ENCODE measurements at regions not wholly inside any gene's neighbourhood (a gene's known extent, or its start where the extent isn't known, plus 50 kb on each side); places are given as distances from the start of the nearest gene placed in this dataset.

DNA sequence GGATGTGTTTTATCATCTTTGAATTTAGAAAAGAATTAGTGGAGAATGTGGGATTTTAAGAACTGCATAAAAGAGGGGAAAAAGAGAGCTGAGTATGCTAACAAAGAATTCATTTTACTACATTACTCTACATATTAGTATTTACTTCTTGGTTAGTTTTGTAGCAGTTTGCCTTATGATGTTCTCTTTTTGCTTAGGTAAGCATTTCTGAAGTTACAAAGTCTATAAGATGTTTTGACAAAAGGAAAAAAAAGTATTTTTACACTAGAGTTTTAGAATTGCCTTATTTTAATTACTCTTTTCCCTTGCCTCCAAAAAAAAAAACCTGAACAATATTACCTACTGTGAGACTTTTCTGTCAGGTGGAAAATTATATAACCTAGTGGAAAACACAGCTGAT, 739.5 kb upstream of the SLC39A10 start:
- no peak for TF ChIP-seq POLR2A (IDR thresholded peaks at IDR 0.05)
- TF ChIP-seq, protein P1, sequence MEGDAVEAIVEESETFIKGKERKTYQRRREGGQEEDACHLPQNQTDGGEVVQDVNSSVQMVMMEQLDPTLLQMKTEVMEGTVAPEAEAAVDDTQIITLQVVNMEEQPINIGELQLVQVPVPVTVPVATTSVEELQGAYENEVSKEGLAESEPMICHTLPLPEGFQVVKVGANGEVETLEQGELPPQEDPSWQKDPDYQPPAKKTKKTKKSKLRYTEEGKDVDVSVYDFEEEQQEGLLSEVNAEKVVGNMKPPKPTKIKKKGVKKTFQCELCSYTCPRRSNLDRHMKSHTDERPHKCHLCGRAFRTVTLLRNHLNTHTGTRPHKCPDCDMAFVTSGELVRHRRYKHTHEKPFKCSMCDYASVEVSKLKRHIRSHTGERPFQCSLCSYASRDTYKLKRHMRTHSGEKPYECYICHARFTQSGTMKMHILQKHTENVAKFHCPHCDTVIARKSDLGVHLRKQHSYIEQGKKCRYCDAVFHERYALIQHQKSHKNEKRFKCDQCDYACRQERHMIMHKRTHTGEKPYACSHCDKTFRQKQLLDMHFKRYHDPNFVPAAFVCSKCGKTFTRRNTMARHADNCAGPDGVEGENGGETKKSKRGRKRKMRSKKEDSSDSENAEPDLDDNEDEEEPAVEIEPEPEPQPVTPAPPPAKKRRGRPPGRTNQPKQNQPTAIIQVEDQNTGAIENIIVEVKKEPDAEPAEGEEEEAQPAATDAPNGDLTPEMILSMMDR (IDR thresholded peaks at IDR 0.05): no peak
- no peak for DNase-seq (ENCODE audit: low spot score in 2 of 2)
- H3K4me3 ChIP-seq (ENCODE audit: low read depth, poor library complexity, severe bottlenecking): no peak overlapping the region
- intact Hi-C loops (cut with DNase I; ENCODE audit: low total_unique reads): no loop called here

DNA sequence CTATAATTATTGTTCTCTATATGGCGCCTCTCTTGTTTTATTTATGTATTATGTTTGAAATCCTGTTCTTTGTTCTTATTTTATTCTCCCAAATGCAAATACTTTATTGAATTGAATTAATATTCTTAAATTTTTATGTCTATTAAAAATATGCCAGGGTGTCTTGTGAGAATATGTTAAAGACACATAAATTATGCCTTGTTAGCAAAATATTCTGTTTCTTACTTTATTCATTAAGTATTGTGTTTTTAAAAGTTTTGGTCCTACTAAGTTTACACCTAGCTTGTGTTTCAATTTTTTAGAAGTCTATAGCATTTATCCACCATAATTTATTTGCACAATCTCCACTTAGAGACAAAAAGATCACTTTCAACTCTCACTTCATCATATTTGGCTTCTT, 741.5 kb upstream of the SLC39A10 start:
- 91 to 96% methylated on average over 1 of the region's 1 CpG for WGBS, 2 donors
- intact Hi-C loops (cut with DNase I; ENCODE audit: low total_unique reads): no loop called here
- DNase-seq (ENCODE audit: low spot score in 2 of 2): no peak
- no peak overlapping the region for H3K4me3 ChIP-seq (ENCODE audit: low read depth, poor library complexity, severe bottlenecking)
- TF ChIP-seq, protein P1 (IDR thresholded peaks at IDR 0.05): no peak
- no peak for TF ChIP-seq POLR2A (IDR thresholded peaks at IDR 0.05)

DNA sequence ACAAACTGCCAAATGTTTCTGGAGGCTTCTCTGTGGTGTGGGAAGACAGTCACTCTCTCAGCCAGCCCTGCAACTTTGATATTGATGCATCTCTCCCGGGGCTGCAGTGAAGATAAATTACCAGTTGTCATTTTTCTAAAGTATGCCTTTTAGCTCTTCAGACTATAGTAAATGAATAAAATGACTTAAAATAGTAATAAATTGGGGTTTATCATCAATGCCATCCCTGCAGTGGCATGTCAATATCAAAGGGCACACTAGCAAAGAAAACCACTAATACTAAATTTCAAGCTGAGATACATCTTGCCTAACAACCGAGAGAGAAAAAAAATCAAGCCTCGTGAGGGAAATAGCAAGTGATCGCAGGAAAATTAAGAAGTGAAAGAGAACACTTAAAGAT, 749.5 kb upstream of the SLC39A10 start:
- no peak for DNase-seq (ENCODE audit: low spot score in 2 of 2)

DNA sequence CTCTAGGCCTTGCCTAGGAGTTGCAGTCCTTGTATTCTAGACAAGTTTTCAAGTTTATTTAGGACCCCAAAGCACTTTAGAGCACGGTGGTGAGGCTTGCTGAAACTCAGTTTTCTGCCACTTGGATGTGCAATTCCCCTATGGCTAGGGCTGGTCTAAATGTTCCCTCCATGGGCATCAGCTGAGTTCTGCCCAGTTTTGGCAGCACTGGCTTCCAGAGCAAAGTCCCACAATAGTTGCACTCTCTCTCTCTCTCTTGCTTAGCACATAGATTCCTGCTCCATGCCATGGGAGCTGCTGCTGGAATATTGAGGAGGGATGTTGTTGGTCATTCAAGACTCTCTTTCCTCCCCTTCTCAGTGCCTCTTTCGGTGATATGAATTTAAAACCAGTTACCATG, 760.2 kb upstream of the SLC39A10 start:
- H3K4me3 ChIP-seq (ENCODE audit: low read depth, poor library complexity, severe bottlenecking): no peak overlapping the region
- intact Hi-C loops (cut with DNase I; ENCODE audit: low total_unique reads): no loop called here
- DNase-seq (ENCODE audit: low spot score in 2 of 2): no peak
- WGBS, 2 donors: 66 to 78% methylated on average over 2 of the region's 2 CpGs
- no peak for TF ChIP-seq POLR2A (IDR thresholded peaks at IDR 0.05)
- TF ChIP-seq, protein P1 (IDR thresholded peaks at IDR 0.05): no peak

More for the DNA sequence above, 749.5 kb upstream of the SLC39A10 start:
- intact Hi-C loops (cut with DNase I; ENCODE audit: low total_unique reads): no loop called here
- WGBS, 2 donors: 49 to 51% methylated on average over 4 of the region's 4 CpGs
- no peak overlapping the region for H3K4me3 ChIP-seq (ENCODE audit: low read depth, poor library complexity, severe bottlenecking)
- TF ChIP-seq, protein P1 (IDR thresholded peaks at IDR 0.05): no peak
- no peak for TF ChIP-seq POLR2A (IDR thresholded peaks at IDR 0.05)

DNA sequence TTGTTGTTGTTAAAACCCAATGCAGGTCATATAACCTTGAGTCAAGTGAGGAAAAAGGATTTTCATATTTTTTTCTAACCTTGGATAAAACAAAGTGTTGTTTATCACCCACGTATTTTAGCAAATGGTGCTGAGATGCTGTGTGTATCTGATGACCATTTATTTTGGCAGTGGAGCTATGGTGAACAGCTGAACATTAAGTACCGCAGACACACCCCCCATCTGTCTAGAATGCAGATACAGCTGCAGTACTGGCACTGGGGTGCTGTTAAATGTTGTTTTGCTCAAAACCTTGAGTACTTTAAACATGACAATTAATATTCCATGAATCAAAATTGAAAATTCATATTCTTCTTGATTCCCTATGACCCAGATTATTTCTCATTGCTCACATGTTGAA, 773.3 kb upstream of the SLC39A10 start:
- intact Hi-C loops (cut with DNase I; ENCODE audit: low total_unique reads): no loop called here
- WGBS, 2 donors: 59 to 76% methylated on average over 2 of the region's 2 CpGs
- H3K4me3 ChIP-seq (ENCODE audit: low read depth, poor library complexity, severe bottlenecking): no peak overlapping the region
- no peak for TF ChIP-seq POLR2A (IDR thresholded peaks at IDR 0.05)
- TF ChIP-seq, protein P1 (IDR thresholded peaks at IDR 0.05): no peak
- DNase-seq (ENCODE audit: low spot score in 2 of 2): no peak

DNA sequence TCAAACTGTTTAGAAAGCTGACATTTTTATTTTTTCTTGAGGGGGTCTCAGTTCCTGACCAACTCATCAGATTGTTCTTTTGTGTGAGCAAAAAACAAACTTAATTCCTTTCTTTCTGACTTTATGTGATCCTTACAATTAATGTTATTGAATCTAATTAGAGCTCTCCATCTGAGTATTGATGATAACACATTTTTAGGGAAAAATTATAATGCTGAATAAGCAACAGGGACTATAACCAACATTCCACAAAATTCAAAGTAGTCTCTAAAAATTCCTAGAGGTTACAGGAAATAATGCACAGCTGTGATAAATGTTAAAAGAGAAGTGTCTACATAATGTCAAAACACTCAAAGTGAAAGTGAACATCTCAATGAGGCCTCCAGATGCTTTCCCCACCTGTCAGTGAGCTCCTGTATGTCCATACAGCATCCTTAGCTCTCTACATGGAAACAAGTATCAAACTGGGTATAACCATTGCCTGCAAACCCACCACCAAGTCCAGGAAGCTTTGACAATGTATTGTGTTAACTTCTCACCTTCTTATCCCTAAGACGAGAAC, 786.0 kb upstream of the SLC39A10 start:
- no peak for TF ChIP-seq POLR2A (IDR thresholded peaks at IDR 0.05)
- TF ChIP-seq, protein P1 (IDR thresholded peaks at IDR 0.05): no peak
- WGBS, 2 donors: 91 to 93% methylated on average over 1 of the region's 1 CpG
- intact Hi-C loops (cut with DNase I; ENCODE audit: low total_unique reads): no loop called here
- H3K4me3 ChIP-seq (ENCODE audit: low read depth, poor library complexity, severe bottlenecking): no peak overlapping the region
- no peak for DNase-seq (ENCODE audit: low spot score in 2 of 2)

All from lower leg skin (tissue), 4 donors.